OCI-LY7 (cell line): ENCODE measurements at regions not wholly inside any gene's neighbourhood (a gene's known extent, or its start where the extent isn't known, plus 50 kb on each side); places are given as distances from the start of the nearest gene placed in this dataset.
A peak's percentile ranks its signal among the peaks of the same experiment; 100 is the strongest.

Experiments
- BruUV-seq: library from RNA; stranded (reverse); fragments of 400-500 nt; replicated peaks from 2 replicates; lab custom pipeline; 2021; lab: Mats Ljungman, UMichigan
- CTCF ChIA-PET: fragments of 300-600 bp; sonication (Branson Sonifier 250); formaldehyde crosslinking; loops from one replicate; lab custom pipeline; 2022; ENCODE audit warnings: antibody characterized with exemption; ENCODE audit not compliant: unreplicated experiment; lab: Charles Lee
- POLR2A ChIA-PET: fragments of 300-600 bp; sonication (Branson Sonifier 250); formaldehyde crosslinking; loops from one replicate; lab custom pipeline; 2022; ENCODE audit warnings: antibody characterized with exemption; lab: Charles Lee
- DNase-seq: peaks from one replicate; pipeline ENCODE4 v3.0.0-alpha.2; 2015; ENCODE audit warnings: low spot score
- H2AFZ ChIP-seq: fragments of 200-600 bp; sonication (generic), shearing (Covaris generic); 2 replicates; pipeline ENCODE4 v1.6.1; 2014; ENCODE audit warnings: mild to moderate bottlenecking, antibody characterized with exemption, low read length, moderate library complexity
- H3K27ac ChIP-seq: fragments of 200-600 bp; sonication (generic); 2 replicates; pipeline ENCODE4 v1.5.1; 2014; ENCODE audit warnings: mixed run types, low read depth, mild to moderate bottlenecking, moderate library complexity, low read length, inconsistent platforms; ENCODE audit not compliant: poor library complexity, severe bottlenecking
- H3K36me3 ChIP-seq: fragments of 200-600 bp; sonication (generic); 2 replicates; pipeline ENCODE4 v1.6.1; 2014; ENCODE audit warnings: mild to moderate bottlenecking, antibody characterized with exemption, low read length, moderate library complexity, mixed read lengths; ENCODE audit not compliant: insufficient read depth
- H3K4me1 ChIP-seq: fragments of 200-600 bp; sonication (generic); 2 replicates; pipeline ENCODE4 v1.5.1; 2014; ENCODE audit warnings: mild to moderate bottlenecking, low read length; ENCODE audit not compliant: insufficient read depth, poor library complexity, severe bottlenecking
- H3K4me2 ChIP-seq: fragments of 200-600 bp; sonication (generic); 2 replicates; pipeline ENCODE4 v1.6.1; 2014; ENCODE audit warnings: mild to moderate bottlenecking, low read length
- H3K4me3 ChIP-seq: fragments of 200-600 bp; sonication (generic); 2 replicates; pipeline ENCODE4 v1.5.1; 2014; ENCODE audit warnings: mild to moderate bottlenecking, low read depth, low read length; ENCODE audit not compliant: poor library complexity, severe bottlenecking
- H3K79me2 ChIP-seq: fragments of 200-600 bp; sonication (generic); 2 replicates; pipeline ENCODE4 v1.6.1; 2016; ENCODE audit warnings: low read depth, mild to moderate bottlenecking, low read length, moderate library complexity, mixed read lengths; ENCODE audit not compliant: insufficient read depth
- H3K9me2 ChIP-seq: fragments of 200-600 bp; sonication (generic); 2 replicates; pipeline ENCODE4 v1.6.1; 2016; ENCODE audit warnings: mild to moderate bottlenecking, low read length, mixed read lengths; ENCODE audit not compliant: insufficient read depth
- H3K9me3 ChIP-seq: fragments of 200-600 bp; sonication (generic); 2 replicates; pipeline ENCODE4 v1.6.1; 2014; ENCODE audit warnings: mild to moderate bottlenecking, mixed run types, low read length, mixed read lengths
- H4K20me1 ChIP-seq: fragments of 200-600 bp; sonication (generic); 2 replicates; pipeline ENCODE4 v1.6.1; 2014; ENCODE audit warnings: mild to moderate bottlenecking, antibody characterized with exemption, low read length, moderate library complexity, mixed read lengths; ENCODE audit not compliant: insufficient read depth
- CTCF ChIP-seq: fragments of 200-600 bp; sonication (generic); conservative IDR thresholded peaks from 2 replicates; pipeline ENCODE4 v1.5.1; 2014; ENCODE audit warnings: mild to moderate bottlenecking, antibody characterized with exemption, low read length, moderate library complexity, mixed read lengths
- EZH2phosphoT487 ChIP-seq: fragments of 200-600 bp; sonication (generic); IDR thresholded peaks from 2 replicates; pipeline ENCODE4 v1.6.1; 2018; ENCODE audit warnings: low read depth, borderline replicate concordance, mild to moderate bottlenecking, mixed run types, antibody characterized with exemption, low read length, moderate library complexity, mixed read lengths
- intact Hi-C: fragments of 100-400 bp; cut with micrococcal nuclease; formaldehyde crosslinking; loops from one replicate; pipeline ENCODE4 v1.10.0; 2022; ENCODE audit not compliant: unreplicated experiment

- no peaks in the 10 kb centered on the region for H3K36me3 ChIP-seq
- H3K79me2 ChIP-seq = no peaks in the 10 kb centered on the region
- H3K4me2 ChIP-seq = no peak overlapping the region
- H4K20me1 ChIP-seq = no peaks in the 10 kb centered on the region
- H3K27ac ChIP-seq = no peak overlapping the region
- H2AFZ ChIP-seq = no peak overlapping the region
- ChIA-PET POLR2A (interaction anchor here (0.9 kb wide), 2 partner anchors 16 to 927 kb away, joined by 3 read pairs; no protein-coding TSS in a partner anchor), CTCF (no interaction called here)
- no peak overlapping the region for H3K4me3 ChIP-seq
- BruUV-seq = no TSS peak
- TF ChIP-seq EZH2phosphoT487 (no peak), CTCF (peak; percentile 74)
- H3K9me2 ChIP-seq = no peaks in the 10 kb centered on the region
- intact Hi-C loops = no loop called here
- H3K9me3 ChIP-seq = no peaks in the 10 kb centered on the region
- DNase-seq = peak; percentile 48
- no peaks in the 10 kb centered on the region for H3K4me1 ChIP-seq
Observed at GRCh38 chr3:104596551-104596950, 770.2 kb upstream of the ALCAM start.

- no peak overlapping the region for H3K4me3 ChIP-seq
- TF ChIP-seq EZH2phosphoT487 (no peak), CTCF (no peak)
- H3K9me2 ChIP-seq = no peaks in the 10 kb centered on the region
- no peak overlapping the region for H2AFZ ChIP-seq
- DNase-seq = no peak
- no peaks in the 10 kb centered on the region for H4K20me1 ChIP-seq
- CTCF ChIA-PET = no interaction called here
- no peaks in the 10 kb centered on the region for H3K9me3 ChIP-seq
- H3K4me1 ChIP-seq = no peaks in the 10 kb centered on the region
- intact Hi-C loops = no loop called here
- no TSS peak for BruUV-seq
- H3K4me2 ChIP-seq = no peak overlapping the region
- H3K36me3 ChIP-seq = no peaks in the 10 kb centered on the region
- H3K27ac ChIP-seq = no peak overlapping the region
- H3K79me2 ChIP-seq = no peaks in the 10 kb centered on the region
- POLR2A ChIA-PET = interaction anchor here (0.6 to 0.7 kb wide), 2 partner anchors 138 to 172 kb away, joined by 3 to 4 read pairs; no protein-coding TSS in a partner anchor
Observed at GRCh38 chr3:104598848-104599511, 767.7 kb upstream of the ALCAM start.

GRCh38 chr3:104604326-104605010 lies 762.2 kb upstream of the ALCAM start:
- Histone ChIP-seq H3K27ac (no peak overlapping the region), H4K20me1 (no peaks in the 10 kb centered on the region), H3K9me2 (no peaks in the 10 kb centered on the region), H3K36me3 (no peaks in the 10 kb centered on the region), H3K4me3 (no peak overlapping the region), H3K79me2 (no peaks in the 10 kb centered on the region), H2AFZ (no peak overlapping the region), H3K4me1 (no peaks in the 10 kb centered on the region), H3K9me3 (no peaks in the 10 kb centered on the region), H3K4me2 (no peak overlapping the region)
- BruUV-seq = no TSS peak
- ChIA-PET CTCF (no interaction called here), POLR2A (no interaction called here)
- no peak for DNase-seq
- intact Hi-C loops = no loop called here
- TF ChIP-seq CTCF (peak; percentile 44), EZH2phosphoT487 (no peak)
